Epithelial cell of esophagus (primary cell): ENCODE measurements at regions not wholly inside any gene's neighbourhood (a gene's known extent, or its start where the extent isn't known, plus 50 kb on each side); places are given as distances from the start of the nearest gene placed in this dataset.

ENCODE experiments used
- DNase-seq: peaks from one replicate; pipeline ENCODE4 v3.0.0; 2010; ENCODE audit warnings: low read depth
- H3K4me3 ChIP-seq: 2 replicates; pipeline ENCODE4 v1.5.1; 2011; ENCODE audit warnings: mild to moderate bottlenecking, low read length, control low read depth
- CTCF ChIP-seq: IDR thresholded peaks from 2 replicates; pipeline ENCODE4 v1.5.1; 2011; ENCODE audit warnings: low read depth, mild to moderate bottlenecking, low read length, control low read depth, inconsistent platforms; ENCODE audit not compliant: insufficient read depth; ENCODE audit errors: missing control alignments

GRCh38 chr22:27488456-27489177, 312.9 kb downstream of the MN1 start:
- DNase-seq: no peak
- no peak overlapping the region for H3K4me3 ChIP-seq
- TF ChIP-seq CTCF: no peak

- H3K4me3 ChIP-seq: no peak overlapping the region
- DNase-seq: peak; percentile 48
- TF ChIP-seq CTCF: no peak
Measured at GRCh38 chr22:27489178-27489675, 312.3 kb downstream of the MN1 start.

- no peak overlapping the region for H3K4me3 ChIP-seq
- no peak for DNase-seq
- TF ChIP-seq CTCF: no peak
Measured at GRCh38 chr22:27490080-27490479, 311.5 kb downstream of the MN1 start.

- DNase-seq: no peak
- no peak for TF ChIP-seq CTCF
- H3K4me3 ChIP-seq: no peak overlapping the region
Measured at GRCh38 chr22:27491888-27492287, 309.7 kb downstream of the MN1 start.

- no peak for TF ChIP-seq CTCF
- no peak for DNase-seq
- H3K4me3 ChIP-seq: no peak overlapping the region
Measured at GRCh38 chr22:27492566-27493201, 308.9 kb downstream of the MN1 start.

GRCh38 chr22:27493796-27494195, 307.8 kb downstream of the MN1 start:
- no peak overlapping the region for H3K4me3 ChIP-seq
- DNase-seq: no peak
- TF ChIP-seq CTCF: no peak
